ENCODE measurements at regions not wholly inside any gene's neighbourhood (a gene's known extent, or its start where the extent isn't known, plus 50 kb on each side); places are given as distances from the start of the nearest gene placed in this dataset.

- H3K4me3 ChIP-seq (ENCODE audit: low read depth, low read length) = no peak overlapping the region
- DNase-seq (ENCODE audit: low read depth) = peak; percentile 52
- TF ChIP-seq CTCF (IDR thresholded peaks at IDR 0.05; ENCODE audit: low read depth, low read length) (peak; percentile 93), MYC (IDR thresholded peaks at IDR 0.05; ENCODE audit: low read depth, low read length) (no peak)
Observed at GRCh38 chr4:20395160-20395773, 143.6 kb downstream of the SLIT2 start.

GRCh38 chr4:20403290-20403689, 151.6 kb downstream of the SLIT2 start:
- no peak overlapping the region for H3K4me3 ChIP-seq (ENCODE audit: low read depth, low read length)
- no peak for TF ChIP-seq MAX (IDR thresholded peaks at IDR 0.05; ENCODE audit: low read depth, low read length)
- TF ChIP-seq POLR2A (IDR thresholded peaks at IDR 0.05; ENCODE audit: extremely low read depth, insufficient read length) = no peak
- DNase-seq (ENCODE audit: low read depth) = no peak

GRCh38 chr4:20403846-20404245, 152.1 kb downstream of the SLIT2 start:
- DNase-seq (ENCODE audit: low read depth) = no peak
- no peak overlapping the region for H3K4me3 ChIP-seq (ENCODE audit: low read depth, low read length)
- TF ChIP-seq CTCF (IDR thresholded peaks at IDR 0.05; ENCODE audit: low read depth, low read length) = no peak
- no peak for TF ChIP-seq MAX (IDR thresholded peaks at IDR 0.05; ENCODE audit: low read depth, low read length)
- TF ChIP-seq POLR2A (IDR thresholded peaks at IDR 0.05; ENCODE audit: extremely low read depth, insufficient read length) = no peak
- TF ChIP-seq MYC (IDR thresholded peaks at IDR 0.05; ENCODE audit: low read depth, low read length) = no peak

- no peak for TF ChIP-seq POLR2A (IDR thresholded peaks at IDR 0.05; ENCODE audit: extremely low read depth, insufficient read length)
- TF ChIP-seq MAX (IDR thresholded peaks at IDR 0.05; ENCODE audit: low read depth, low read length) = no peak
- no peak for TF ChIP-seq CTCF (IDR thresholded peaks at IDR 0.05; ENCODE audit: low read depth, low read length)
- TF ChIP-seq MYC (IDR thresholded peaks at IDR 0.05; ENCODE audit: low read depth, low read length) = no peak
- H3K4me3 ChIP-seq (ENCODE audit: low read depth, low read length) = no peak overlapping the region
- no peak for DNase-seq (ENCODE audit: low read depth)
Observed at GRCh38 chr4:20408611-20409010, 156.9 kb downstream of the SLIT2 start.

- no peak for TF ChIP-seq MYC (IDR thresholded peaks at IDR 0.05; ENCODE audit: low read depth, low read length)
- DNase-seq (ENCODE audit: low read depth) = no peak
- H3K4me3 ChIP-seq (ENCODE audit: low read depth, low read length) = no peak overlapping the region
Observed at GRCh38 chr4:20412072-20412471, 160.4 kb downstream of the SLIT2 start.

GRCh38 chr4:20416800-20417199, 165.1 kb downstream of the SLIT2 start:
- TF ChIP-seq CTCF (IDR thresholded peaks at IDR 0.05; ENCODE audit: low read depth, low read length) (no peak), MAX (IDR thresholded peaks at IDR 0.05; ENCODE audit: low read depth, low read length) (no peak), POLR2A (IDR thresholded peaks at IDR 0.05; ENCODE audit: extremely low read depth, insufficient read length) (no peak), MYC (IDR thresholded peaks at IDR 0.05; ENCODE audit: low read depth, low read length) (no peak)
- H3K4me3 ChIP-seq (ENCODE audit: low read depth, low read length) = no peak overlapping the region
- DNase-seq (ENCODE audit: low read depth) = no peak

- DNase-seq (ENCODE audit: low read depth) = peak; percentile 74
- peak; percentile 56 for TF ChIP-seq CTCF (IDR thresholded peaks at IDR 0.05; ENCODE audit: low read depth, low read length)
- no peak for TF ChIP-seq MYC (IDR thresholded peaks at IDR 0.05; ENCODE audit: low read depth, low read length)
- peak overlapping the region; percentile 25 for H3K4me3 ChIP-seq (ENCODE audit: low read depth, low read length)
Observed at GRCh38 chr4:20418861-20419451, 167.3 kb downstream of the SLIT2 start.
